Activated gamma-delta T cell treated with anti-CD3 and anti-CD28 coated beads, Interleukin-2, amount 50 U/mL, for 16 hours (primary cell): ENCODE measurements at regions not wholly inside any gene's neighbourhood (a gene's known extent, or its start where the extent isn't known, plus 50 kb on each side); places are given as distances from the start of the nearest gene placed in this dataset.

ENCODE experiments used
- DNase-seq: peaks from one replicate; pipeline ENCODE4 v3.0.0-alpha.2; 2020; ENCODE audit warnings: low read depth

DNA sequence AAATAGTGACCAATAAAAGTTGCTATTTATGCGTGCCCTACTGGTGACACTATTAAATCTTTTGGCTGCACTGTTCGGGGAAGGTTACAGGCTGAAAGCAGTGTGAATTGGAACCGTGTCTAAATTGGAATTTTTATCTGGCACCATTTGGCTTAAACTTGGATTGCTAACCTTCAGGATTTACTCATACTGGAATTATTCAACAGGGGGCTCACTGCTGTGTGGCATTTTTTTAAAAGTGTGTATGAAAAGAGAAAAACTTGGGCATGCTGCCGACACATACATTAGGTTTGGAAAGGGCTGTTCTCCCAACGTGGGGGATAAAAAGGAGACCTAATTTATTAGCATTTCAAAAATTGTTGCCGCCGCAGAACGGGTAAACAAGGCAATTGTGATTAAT is 537.9 kb upstream of the MGMT start:
- DNase-seq = no peak

- no peak for DNase-seq
These were observed 537.3 kb upstream of the MGMT start for GRCh38 chr10:128929767-128930166.

GRCh38 chr10:128930515-128930914 is 536.5 kb upstream of the MGMT start:
- DNase-seq = no peak

DNA sequence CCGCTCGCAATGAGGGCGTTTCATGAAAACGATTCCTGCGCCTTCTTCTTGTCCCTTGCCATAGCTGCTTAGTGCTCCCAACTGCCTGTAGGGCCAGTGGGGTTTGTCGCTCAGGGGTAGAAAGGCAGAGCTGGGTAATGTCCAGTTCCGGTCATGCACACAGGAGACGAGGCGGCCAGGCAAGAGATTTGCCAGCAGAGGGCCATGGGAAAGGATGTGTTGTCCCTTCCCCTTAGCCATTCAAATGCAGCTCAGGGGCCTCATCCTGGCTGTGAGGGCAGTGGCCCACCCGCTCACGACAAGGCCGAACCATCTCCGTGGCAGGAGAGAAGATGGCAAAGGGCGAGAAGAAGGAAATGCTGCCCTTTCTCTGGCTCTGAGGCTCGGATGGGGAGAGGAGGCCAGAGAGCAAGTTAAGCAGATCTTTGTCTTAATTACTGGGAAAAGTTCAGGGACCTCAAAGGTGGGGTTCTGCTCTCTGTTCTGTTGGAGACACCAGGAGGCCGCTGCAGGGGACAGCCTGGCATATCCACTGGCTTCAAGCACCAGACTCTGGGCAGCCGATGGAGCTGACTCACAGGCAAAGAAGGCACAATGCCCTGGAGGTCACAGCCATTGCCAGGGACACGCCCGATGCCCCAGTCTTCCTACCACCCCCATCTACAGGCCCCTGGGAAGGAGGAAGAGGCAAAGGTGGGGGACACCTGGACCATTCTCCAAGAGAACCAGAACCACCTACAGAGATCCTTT is 534.8 kb upstream of the MGMT start:
- DNase-seq = no peak

GRCh38 chr10:128934492-128934891 is 532.5 kb upstream of the MGMT start:
- DNase-seq = no peak

DNA sequence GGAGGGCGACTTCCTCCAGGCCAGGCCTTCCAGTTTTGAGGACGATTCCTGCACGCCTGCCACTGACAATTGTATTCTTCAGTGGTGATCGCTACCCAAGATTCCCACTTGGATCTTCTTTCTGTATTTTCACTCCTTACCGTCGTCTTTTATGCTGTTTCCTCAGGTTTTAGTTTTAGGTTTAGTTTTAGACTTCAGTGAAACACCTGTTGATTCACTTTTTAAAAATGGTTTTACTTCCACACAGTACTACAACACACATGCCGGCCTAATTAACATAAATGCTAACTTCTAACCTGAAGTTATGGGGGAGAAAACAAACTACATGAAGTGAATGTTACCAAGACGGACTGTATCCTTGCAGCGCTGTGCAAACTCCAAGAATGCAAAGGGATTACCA is 530.6 kb upstream of the MGMT start:
- DNase-seq = no peak

DNA sequence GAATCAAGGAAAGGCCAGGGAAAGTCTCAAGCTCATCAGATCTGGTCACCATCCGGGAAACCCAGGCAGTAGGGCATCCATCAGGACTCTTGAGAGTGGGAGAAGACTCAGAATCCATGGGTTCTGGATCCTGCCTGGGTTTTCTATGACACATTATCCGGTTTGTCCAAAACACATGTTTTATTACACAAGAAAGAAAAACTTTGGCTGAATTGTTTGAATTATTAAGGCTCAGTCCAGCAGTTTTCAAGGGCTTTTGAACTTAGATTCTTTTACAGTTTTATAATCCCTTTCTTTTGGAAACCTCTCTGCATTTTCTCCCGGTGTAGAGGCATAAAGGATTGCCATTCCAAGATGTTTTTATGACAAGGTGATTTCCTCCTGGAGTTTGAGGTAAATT is 528.5 kb upstream of the MGMT start:
- DNase-seq = no peak

- no peak for DNase-seq
These were observed 527.0 kb upstream of the MGMT start for GRCh38 chr10:128940081-128940480.

DNA sequence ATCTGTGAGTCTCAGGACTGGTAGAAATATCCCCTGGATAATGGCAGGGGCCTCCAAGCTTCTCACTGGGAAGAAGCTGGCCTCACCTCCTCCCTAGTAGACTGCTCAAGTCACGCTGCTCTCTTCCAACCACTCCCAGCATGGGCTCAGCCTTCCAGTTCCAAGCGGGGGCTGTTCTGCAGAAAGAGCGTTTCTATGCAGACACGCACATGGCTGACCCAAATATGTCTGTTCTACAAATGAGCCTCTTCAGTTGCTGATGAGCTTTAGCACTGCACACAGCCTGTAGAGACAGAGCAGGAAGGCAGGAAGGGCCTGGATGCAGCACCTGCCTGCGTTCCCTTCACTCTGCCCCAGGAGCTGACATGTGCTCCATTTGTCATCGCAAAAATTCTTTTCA is 523.9 kb upstream of the MGMT start:
- DNase-seq = no peak

DNA sequence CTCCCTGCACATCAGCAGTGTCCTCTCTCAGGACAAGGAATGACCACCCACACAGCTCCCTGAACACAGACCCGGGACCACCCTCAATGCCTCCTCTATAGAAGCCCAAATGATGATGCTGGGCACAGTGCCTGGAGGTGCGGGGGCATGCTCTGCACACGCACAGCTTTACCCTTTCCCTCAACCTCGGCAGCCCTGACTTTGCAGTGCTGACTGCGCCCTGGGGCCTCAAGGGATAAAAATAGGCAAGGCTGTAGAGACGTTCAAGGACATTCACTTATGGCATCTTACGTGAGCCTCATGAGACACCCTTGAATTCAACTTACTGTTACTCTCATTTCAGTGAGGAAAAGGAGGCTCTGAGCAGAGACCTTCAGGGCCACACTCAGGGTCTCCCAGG is 521.6 kb upstream of the MGMT start:
- no peak for DNase-seq

GRCh38 chr10:128950159-128950915 is 516.7 kb upstream of the MGMT start:
- DNase-seq = no peak

- no peak for DNase-seq
These were observed 516.1 kb upstream of the MGMT start for GRCh38 chr10:128950916-128951275.

DNA sequence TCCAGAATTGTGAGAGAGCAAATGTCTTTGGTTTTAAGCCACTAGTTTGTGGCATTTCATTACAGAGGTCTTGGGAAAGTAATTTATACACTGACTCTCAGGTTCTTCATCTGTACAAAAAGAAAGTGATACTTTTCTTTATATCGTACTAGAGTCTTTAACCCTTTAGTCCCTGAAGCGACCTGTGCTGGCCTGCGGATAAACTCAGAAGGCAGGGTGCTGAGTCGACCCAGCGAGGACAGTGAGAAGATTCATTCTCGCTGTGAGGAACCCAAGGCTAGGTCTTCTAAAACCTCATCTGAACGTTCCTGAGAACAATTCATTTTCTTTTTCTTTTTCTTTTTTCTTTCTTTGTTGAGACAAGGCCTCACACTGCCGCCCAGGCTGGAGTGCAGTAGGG is 514.2 kb upstream of the MGMT start:
- DNase-seq = no peak

DNA sequence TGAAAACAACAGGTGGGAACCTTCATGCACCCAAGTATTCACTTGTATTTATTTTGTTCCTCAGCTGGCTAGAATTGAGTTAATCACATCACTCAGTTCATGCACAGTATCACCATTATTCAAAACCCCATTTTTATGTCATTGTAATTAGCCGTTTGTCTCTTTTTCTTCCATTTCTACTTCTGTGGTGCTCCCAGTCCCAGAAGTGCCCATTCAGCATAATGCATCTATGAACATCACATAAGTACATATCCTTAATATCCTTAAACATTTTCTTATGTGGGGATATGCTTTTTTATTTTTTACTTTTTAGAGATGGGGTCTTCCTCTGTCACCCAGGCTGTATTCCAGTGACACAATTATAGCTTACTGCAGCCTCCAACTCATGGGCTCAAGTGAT is 510.9 kb upstream of the MGMT start:
- no peak for DNase-seq

DNA sequence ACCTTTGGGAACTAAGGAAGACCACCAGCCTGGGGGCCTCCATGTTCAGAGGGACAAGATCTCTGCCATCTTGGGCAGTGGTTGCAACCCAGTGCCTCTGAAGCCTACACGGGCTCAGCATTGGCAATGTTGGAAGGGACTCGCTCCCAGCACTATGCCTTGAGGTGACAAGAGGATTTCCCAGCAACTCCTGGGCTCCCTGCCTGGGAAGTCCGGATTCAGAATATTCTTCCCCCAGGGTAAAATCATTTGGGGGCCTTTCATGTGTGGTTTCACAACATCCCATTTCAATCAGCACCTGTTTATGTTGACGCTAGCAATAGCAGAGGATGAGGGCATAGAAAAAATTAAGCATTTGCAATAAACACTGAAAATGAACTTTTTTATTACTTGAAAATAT is 509.8 kb upstream of the MGMT start:
- DNase-seq = no peak

- DNase-seq = no peak
These were observed 508.0 kb upstream of the MGMT start for GRCh38 chr10:128958834-128959690.

DNA sequence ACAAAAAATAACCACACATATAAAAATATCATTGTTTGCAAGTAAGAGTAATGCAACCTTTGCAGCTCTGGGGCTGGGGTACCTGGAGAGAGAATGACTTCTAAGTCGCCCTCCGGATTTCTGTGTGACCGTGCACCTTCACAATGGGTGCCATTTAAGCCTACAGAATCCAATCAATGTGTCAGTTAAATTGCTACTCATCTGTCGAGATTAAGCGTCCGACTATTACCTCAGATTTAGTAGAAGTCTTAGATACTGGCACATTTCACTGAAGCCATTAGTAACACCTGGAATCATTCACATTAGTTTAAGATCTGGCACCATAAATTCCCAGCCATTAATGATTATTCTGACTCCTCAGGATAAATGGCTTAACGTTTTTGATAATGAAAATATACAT is 507.3 kb upstream of the MGMT start:
- DNase-seq = no peak

DNA sequence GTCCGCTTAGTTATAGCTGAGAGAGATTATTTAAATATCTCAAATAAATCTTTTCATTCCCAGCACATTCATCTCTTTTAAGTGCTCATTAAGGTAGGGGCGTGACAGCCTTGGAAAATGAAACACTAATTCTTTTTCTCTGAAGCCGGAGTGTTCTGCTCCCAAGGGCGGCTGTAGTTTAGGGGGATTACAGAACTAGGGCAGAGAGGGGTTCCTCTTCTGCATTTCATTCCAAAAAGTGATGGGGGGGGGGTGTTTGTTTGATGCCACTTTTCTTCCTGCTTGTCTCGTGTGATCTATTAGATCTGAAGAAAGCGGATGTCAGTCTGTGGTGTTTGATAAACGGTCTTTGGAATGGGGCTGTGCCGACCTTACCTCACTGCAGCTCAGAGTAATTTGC is 506.5 kb upstream of the MGMT start:
- DNase-seq = no peak

DNA sequence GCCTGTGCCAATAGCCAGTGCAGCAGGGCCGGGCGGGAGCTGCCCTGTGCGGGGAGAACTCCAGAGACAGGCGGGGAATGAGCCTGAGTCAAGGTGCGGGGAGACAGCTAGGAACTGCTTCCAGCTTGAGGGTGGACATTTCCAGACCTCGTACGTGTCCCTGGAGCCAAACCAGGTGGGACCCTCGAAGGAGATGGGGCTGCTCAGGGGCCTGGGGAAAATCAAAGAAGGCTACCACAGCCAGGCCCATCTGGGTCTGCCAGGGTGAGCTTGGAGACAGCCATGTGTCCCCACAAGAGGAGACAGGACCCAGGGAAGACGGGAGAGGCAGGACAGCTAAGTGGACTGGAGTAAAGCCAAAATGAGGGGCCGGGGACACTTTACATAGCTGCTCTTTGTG is 504.9 kb upstream of the MGMT start:
- DNase-seq = no peak

DNA sequence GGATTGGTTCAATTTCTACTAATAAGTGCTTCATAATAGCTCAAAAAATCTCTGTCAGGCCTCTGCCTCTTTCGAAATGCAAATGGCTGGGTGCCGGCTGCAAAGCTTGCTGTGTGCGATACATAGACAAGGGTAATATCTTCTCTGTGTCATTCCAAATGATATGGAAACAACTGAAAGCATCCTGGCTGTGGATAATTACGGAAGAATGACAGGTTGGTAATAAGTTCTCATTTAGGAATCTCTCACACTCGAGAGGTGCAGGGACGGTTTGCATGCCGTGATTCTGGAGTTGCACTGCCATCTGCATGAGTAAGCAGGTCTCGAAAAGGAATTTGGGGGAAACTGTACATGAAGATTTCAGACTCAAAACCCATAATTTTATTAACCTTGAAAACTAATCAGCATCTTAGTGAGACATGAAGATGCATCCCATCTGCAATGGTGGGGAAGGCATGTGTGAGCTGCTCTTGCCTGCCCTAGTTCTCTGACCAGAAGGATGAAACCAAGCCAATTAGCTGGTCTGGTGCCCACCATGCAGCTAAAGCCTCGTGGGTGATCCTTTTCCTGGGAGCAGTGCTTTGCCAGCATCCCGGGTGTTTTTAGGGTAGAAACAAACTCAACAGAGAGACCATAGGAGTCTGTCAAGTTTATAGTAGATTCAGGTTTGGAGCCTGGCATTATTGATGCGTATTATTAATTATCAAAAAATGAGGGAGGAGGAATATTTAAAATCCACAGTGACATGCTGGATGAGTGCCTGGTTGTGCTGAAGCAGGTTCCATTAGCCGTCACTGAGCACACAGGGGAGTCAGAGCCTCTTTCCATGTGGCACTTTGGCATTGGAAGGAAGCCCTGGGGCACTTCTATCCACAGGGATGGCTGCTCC is 503.6 kb upstream of the MGMT start:
- no peak for DNase-seq

DNA sequence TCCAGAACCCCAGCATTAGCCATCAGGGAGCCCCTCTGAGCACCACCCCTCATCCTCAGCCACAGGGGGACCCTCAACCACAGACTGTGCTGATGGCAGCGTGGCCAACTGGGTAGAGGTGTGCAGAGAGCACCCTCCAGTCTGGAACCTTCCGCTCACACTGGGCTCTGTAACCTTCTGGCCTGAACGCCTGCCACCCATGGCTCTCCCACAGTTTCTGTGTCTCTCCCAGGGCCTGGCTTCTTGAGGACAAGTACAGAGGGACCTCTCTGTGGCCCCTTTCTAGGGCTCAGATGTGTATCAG is 503.0 kb upstream of the MGMT start:
- no peak for DNase-seq
